Muscle layer of colon (tissue), 2 donors: ENCODE measurements at regions not wholly inside any gene's neighbourhood (a gene's known extent, or its start where the extent isn't known, plus 50 kb on each side); places are given as distances from the start of the nearest gene placed in this dataset.

Experiments used
- H3K27ac ChIP-seq: one replicate; pipeline ENCODE4 v1.7.0; 2013; ENCODE audit warnings: low read depth, mild to moderate bottlenecking, low read length, moderate library complexity
- H3K27me3 ChIP-seq, 2 donors: one replicate each; pipeline ENCODE4 v1.7.0; 2013; ENCODE audit warnings: low read length in 2 of 2, mild to moderate bottlenecking in 2 of 2; ENCODE audit not compliant: insufficient read depth in 2 of 2, control insufficient read depth in 1 of 2
- H3K36me3 ChIP-seq: one replicate; pipeline ENCODE4 v1.7.0; 2013; ENCODE audit warnings: mild to moderate bottlenecking, low read length; ENCODE audit not compliant: insufficient read depth
- H3K4me1 ChIP-seq: one replicate; pipeline ENCODE4 v1.7.0; 2013; ENCODE audit warnings: mild to moderate bottlenecking, low read length; ENCODE audit not compliant: insufficient read depth
- H3K4me3 ChIP-seq, 2 donors: one replicate each; pipeline ENCODE4 v1.7.0; 2013; ENCODE audit warnings: low read length in 2 of 2, low read depth in 1 of 2, mild to moderate bottlenecking in 1 of 2, moderate library complexity in 1 of 2
- H3K9ac ChIP-seq: one replicate; pipeline ENCODE4 v1.7.0; 2013; ENCODE audit warnings: low read length
- H3K9me3 ChIP-seq: one replicate; pipeline ENCODE4 v1.7.0; 2013; ENCODE audit warnings: mild to moderate bottlenecking, low read length
- donor health status: abdominal sarcoma.
- donor health status: Adenocarcinoma of cecum.

- Histone ChIP-seq H3K4me1 (peaks cover 34% of the 10 kb centered on the region), H3K9ac (no peak overlapping the region), H3K9me3 (no peaks in the 10 kb centered on the region), H3K27ac (no peak overlapping the region), H3K27me3 (no peaks in the 10 kb centered on the region), H3K36me3 (peaks cover 7% of the 10 kb centered on the region), H3K4me3 (no peak overlapping the region)
These were observed 148.6 kb downstream of the HAUS1 start for GRCh38 chr18:46252759-46253158.

DNA sequence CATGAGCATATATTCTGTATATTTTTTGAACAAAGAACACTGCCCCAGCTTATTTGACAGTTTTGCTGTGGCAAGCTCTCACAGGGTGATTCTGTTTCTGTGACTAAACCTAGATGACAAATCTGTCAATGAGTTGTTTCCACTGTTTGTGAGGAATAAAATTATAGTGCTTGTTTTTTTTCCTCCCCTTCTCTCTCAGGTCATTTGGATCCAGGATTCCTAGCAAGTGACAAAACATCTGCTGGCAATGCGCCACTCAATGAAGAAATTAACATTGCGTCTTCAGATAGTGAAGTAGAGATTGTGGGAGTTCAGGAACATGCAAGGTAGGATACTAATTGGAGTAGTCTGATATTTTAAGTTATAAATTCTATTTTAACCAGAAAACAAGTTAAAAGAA lies 149.3 kb downstream of the HAUS1 start:
- Histone ChIP-seq H3K27ac (no peak overlapping the region), H3K4me1 (peaks cover 34% of the 10 kb centered on the region), H3K9me3 (no peaks in the 10 kb centered on the region), H3K27me3 (no peaks in the 10 kb centered on the region), H3K36me3 (peaks cover 7% of the 10 kb centered on the region), H3K9ac (no peak overlapping the region), H3K4me3 (no peak overlapping the region)

DNA sequence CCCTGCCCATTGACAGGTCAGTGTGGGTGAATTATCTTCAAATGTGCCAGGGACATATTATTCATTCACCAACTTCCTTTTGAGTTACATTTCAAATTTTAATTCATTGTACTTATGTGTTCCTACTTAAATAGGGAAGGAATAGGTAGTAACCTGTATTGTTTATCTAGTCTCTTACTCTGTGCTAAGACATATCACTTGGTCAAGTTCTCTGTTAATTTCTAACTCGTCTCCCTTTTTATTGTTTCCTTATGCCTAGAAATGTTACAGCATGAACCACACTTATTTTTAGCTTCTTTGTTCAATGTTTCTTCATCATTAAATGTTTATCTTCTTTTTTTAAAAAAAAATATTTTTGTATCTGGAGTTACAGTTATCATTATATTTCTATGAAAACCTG lies 151.9 kb downstream of the HAUS1 start:
- peaks cover 7% of the 10 kb centered on the region for H3K36me3 ChIP-seq
- peaks cover 36% of the 10 kb centered on the region for H3K4me1 ChIP-seq
- no peak overlapping the region for H3K27ac ChIP-seq

GRCh38 chr18:46257366-46257765 lies 153.2 kb downstream of the HAUS1 start:
- Histone ChIP-seq H3K27me3 (no peaks in the 10 kb centered on the region), H3K27ac (no peak overlapping the region), H3K4me1 (peaks cover 44% of the 10 kb centered on the region), H3K36me3 (peaks cover 7% of the 10 kb centered on the region), H3K4me3 (no peak overlapping the region), H3K9me3 (no peaks in the 10 kb centered on the region), H3K9ac (no peak overlapping the region)

More for the DNA sequence above, 151.9 kb downstream of the HAUS1 start:
- H3K27me3 ChIP-seq = no peaks in the 10 kb centered on the region
- no peak overlapping the region for H3K9ac ChIP-seq
- H3K9me3 ChIP-seq = no peaks in the 10 kb centered on the region
- no peak overlapping the region for H3K4me3 ChIP-seq

GRCh38 chr18:46260016-46260878 lies 156.1 kb downstream of the HAUS1 start:
- Histone ChIP-seq H3K27me3 (no peaks in the 10 kb centered on the region), H3K4me3 (no peak overlapping the region), H3K9ac (no peak overlapping the region), H3K4me1 (peaks cover 28% of the 10 kb centered on the region), H3K9me3 (no peaks in the 10 kb centered on the region), H3K27ac (no peak overlapping the region), H3K36me3 (peaks cover 11% of the 10 kb centered on the region)

DNA sequence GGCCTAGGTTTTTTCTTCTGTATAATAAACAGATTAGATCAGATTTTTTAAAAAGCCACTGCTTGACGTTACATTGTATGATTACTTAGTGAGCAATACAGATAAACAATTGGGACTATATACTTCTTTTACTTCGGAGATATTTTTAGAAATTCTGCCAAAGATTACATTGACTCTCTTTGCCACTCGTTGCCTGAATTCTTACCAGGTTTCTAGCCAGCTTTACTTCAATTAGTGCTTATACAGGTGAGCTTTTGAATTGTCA lies 156.6 kb downstream of the HAUS1 start:
- H3K4me3 ChIP-seq = no peak overlapping the region
- no peaks in the 10 kb centered on the region for H3K9me3 ChIP-seq
- H3K4me1 ChIP-seq = peaks cover 28% of the 10 kb centered on the region
- no peak overlapping the region for H3K9ac ChIP-seq
- H3K27ac ChIP-seq = no peak overlapping the region
- peaks cover 11% of the 10 kb centered on the region for H3K36me3 ChIP-seq
- H3K27me3 ChIP-seq = no peaks in the 10 kb centered on the region

GRCh38 chr18:46261799-46262198 lies 157.6 kb downstream of the HAUS1 start:
- Histone ChIP-seq H3K27me3 (no peaks in the 10 kb centered on the region), H3K27ac (no peak overlapping the region), H3K9me3 (no peaks in the 10 kb centered on the region)

DNA sequence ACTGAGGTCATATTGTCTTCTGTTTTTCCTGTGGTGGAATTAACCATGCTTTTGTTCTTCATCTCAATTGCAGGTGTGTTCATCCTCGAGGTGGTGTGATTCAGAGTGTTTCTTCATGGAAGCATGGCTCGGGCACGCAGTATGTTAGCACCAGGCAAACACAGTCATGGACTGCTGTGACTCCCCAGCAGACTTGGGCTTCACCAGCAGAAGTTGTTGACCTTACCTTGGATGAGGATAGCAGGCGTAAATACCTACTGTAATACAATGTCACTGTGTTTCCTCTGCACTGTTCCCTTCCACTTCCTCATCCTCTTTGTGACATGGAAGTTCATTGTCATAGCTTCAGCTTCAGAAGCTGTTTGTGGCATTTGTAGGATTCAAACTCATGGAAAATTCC lies 158.7 kb downstream of the HAUS1 start:
- H3K9me3 ChIP-seq = no peaks in the 10 kb centered on the region
- peaks cover 20% of the 10 kb centered on the region for H3K4me1 ChIP-seq
- H3K36me3 ChIP-seq = peaks cover 11% of the 10 kb centered on the region
- H3K27me3 ChIP-seq = no peaks in the 10 kb centered on the region
- no peak overlapping the region for H3K9ac ChIP-seq
- H3K4me3 ChIP-seq = no peak overlapping the region
- no peak overlapping the region for H3K27ac ChIP-seq

More at GRCh38 chr18:46261799-46262198, 157.6 kb downstream of the HAUS1 start:
- Histone ChIP-seq H3K4me3 (no peak overlapping the region), H3K36me3 (peaks cover 11% of the 10 kb centered on the region), H3K4me1 (peaks cover 24% of the 10 kb centered on the region), H3K9ac (no peak overlapping the region)

- Histone ChIP-seq H3K27me3 (no peaks in the 10 kb centered on the region), H3K4me1 (peaks cover 20% of the 10 kb centered on the region), H3K9me3 (no peaks in the 10 kb centered on the region), H3K4me3 (no peak overlapping the region), H3K9ac (no peak overlapping the region), H3K36me3 (peaks cover 11% of the 10 kb centered on the region), H3K27ac (no peak overlapping the region)
These were observed 160.1 kb downstream of the HAUS1 start for GRCh38 chr18:46264255-46264654.

DNA sequence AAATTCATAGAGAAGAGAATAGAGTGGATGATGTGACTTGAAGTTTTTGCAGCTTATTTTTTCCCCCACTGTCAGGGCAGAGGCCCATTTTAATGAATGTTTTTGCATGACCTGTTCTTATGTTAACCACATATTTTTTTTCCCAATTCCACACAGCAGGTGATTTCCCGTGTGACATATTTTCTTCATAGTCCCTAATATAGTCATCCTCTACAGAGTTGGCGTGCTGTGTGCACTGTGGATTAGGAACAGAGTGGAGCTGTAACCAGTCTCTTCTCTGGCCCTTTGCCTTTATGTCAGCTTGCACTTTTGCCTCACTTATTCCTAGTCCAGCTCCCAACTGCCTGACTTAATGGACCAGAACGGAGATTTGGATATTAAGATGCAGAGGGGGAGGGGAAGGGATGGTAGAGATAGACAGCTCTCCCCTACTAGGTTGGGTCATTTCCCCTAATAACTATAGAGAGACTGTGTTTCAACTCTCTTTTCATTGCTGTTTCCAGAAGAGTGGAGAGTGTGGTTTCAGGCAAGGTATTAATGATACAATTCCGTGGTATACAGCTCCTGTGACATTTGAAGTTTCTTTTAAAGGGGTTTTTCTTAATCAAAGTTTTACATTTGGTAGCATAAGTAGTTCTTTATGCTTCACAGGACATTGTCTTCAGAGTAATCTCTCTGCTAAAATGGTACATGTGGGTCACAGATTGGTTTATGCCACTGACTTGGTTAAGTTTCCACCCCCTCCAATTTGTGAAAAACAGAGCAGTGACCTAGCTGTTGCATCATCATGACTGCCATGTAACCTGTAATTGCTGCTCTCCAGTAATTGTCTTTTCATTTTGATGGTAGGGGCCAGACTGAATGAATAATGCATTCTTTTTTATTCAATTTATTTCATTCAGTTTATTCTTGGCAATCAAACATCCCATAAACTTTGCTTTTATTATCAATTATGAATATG lies 161.3 kb downstream of the HAUS1 start:
- Histone ChIP-seq H3K4me1 (peaks cover 16% of the 10 kb centered on the region), H3K36me3 (peaks cover 11% of the 10 kb centered on the region), H3K9ac (no peak overlapping the region), H3K27me3 (no peaks in the 10 kb centered on the region), H3K27ac (no peak overlapping the region), H3K4me3 (no peak overlapping the region), H3K9me3 (no peaks in the 10 kb centered on the region)

DNA sequence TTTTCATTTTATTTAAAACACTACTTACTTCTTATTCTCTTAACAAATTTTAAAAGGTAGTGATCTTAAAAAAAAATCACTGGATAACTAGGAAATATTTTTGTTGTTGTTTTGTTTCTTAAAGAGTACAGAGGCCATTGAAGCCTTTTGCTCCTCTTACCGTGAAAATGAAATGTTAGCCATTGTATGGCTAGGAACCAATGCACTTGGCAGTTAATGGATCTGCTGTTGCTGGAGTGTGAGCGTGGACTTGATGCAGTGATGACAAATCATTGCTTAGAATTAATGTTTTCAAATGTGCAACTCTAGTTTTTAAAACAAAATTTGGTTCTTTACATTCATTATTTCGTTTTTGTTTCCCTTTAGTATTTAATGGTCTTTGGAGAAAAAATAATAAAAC lies 162.3 kb downstream of the HAUS1 start:
- no peak overlapping the region for H3K9ac ChIP-seq
- H3K27ac ChIP-seq = no peak overlapping the region
- peaks cover 7% of the 10 kb centered on the region for H3K4me1 ChIP-seq
- H3K9me3 ChIP-seq = no peaks in the 10 kb centered on the region
- H3K36me3 ChIP-seq = peaks cover 11% of the 10 kb centered on the region
- H3K27me3 ChIP-seq = no peaks in the 10 kb centered on the region
- no peak overlapping the region for H3K4me3 ChIP-seq
